Colonic mucosa (tissue), 4 donors: ENCODE measurements at regions not wholly inside any gene's neighbourhood (a gene's known extent, or its start where the extent isn't known, plus 50 kb on each side); places are given as distances from the start of the nearest gene placed in this dataset.

Source experiments
- DNase-seq: peaks from one replicate; pipeline ENCODE4 v3.0.0-alpha.2; 2020
- H3K27ac ChIP-seq: fragments of 200-600 bp; one replicate; pipeline ENCODE4 v1.8.0; 2021
- H3K27me3 ChIP-seq: fragments of 200-600 bp; one replicate; pipeline ENCODE4 v1.8.0; 2021
- H3K36me3 ChIP-seq: fragments of 200-600 bp; one replicate; pipeline ENCODE4 v1.8.0; 2021
- H3K4me1 ChIP-seq: fragments of 200-600 bp; one replicate; pipeline ENCODE4 v1.8.0; 2021; ENCODE audit warnings: mild to moderate bottlenecking
- H3K4me3 ChIP-seq: fragments of 200-600 bp; one replicate; pipeline ENCODE4 v1.8.0; 2021
- H3K9ac ChIP-seq, 2 donors: one replicate each; pipeline ENCODE4 v1.7.0; 2013; ENCODE audit warnings: control low read depth in 2 of 2, low read depth in 2 of 2, low read length in 2 of 2
- H3K9me3 ChIP-seq: fragments of 200-600 bp; one replicate; pipeline ENCODE4 v1.8.0; 2021
- CTCF ChIP-seq: fragments of 200-600 bp; IDR thresholded peaks from one replicate; pipeline ENCODE4 v1.8.0; 2022; ENCODE audit warnings: antibody characterized with exemption, mild to moderate bottlenecking
- intact Hi-C: fragments of 100-400 bp; cut with DNase I; formaldehyde crosslinking; loops from one replicate; pipeline ENCODE4 v1.14.1; 2022
- donor health status: healthy.
- donor health status: DM: no; HTN: no; CAD: no.
- donor health status: DM: no; HTN: no; CAD: no.

DNA sequence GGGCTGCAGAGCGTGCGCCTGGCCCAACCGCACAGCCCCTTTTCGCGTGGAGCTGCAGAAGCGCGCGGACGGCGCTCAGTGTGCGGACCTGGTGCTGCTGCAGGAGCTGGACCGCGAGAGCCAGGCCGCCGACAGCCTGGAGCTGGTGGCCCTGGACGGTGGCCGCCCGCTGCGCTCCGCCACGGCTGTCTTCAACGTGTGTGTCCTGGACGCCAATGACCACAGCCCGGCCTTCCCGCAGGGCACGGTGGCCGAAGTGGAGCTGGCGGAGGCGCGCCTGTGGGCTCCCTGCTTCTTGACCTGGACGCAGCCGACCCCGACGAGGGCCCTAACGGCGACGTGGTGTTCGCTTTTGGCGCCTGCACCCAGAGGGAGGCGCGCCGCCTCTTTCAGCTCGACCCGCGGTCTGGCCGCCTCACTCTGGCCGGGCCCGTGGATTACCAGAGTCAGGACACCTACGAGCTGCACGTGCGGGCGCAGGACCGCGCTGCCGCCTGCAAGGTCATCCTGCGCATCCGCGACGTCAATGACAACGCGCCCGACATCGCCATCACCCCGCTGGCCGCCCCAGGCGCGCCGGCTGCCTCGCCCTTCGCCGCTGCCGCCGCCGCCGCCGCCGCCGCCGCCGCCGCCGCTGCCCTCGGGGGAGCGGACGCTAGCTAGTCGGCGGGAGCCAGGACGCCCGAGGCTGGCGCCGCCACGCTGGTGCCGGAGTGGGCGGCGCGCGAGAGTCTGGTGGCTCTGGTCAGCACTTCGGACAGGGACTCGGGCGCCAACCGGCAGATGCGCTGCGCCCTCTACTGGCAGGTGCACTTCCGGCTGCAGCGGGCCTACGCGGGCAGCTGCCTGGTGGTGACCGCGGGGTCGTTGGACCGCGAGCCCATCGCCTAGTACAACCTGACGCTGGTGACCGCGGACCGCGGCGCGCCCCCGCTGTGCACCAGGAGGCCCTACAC lies 172.2 kb downstream of the OLFM4 start:
- H3K36me3 ChIP-seq: no peaks in the 10 kb centered on the region
- H3K4me1 ChIP-seq: no peaks in the 10 kb centered on the region
- no peak overlapping the region for H3K9ac ChIP-seq
- H3K4me3 ChIP-seq: no peak overlapping the region
- no peak overlapping the region for H3K27ac ChIP-seq
- DNase-seq: peak; percentile 49
- TF ChIP-seq CTCF: peak; percentile 34
- peaks cover 19% of the 10 kb centered on the region for H3K27me3 ChIP-seq
- intact Hi-C loops: no loop called here
- no peaks in the 10 kb centered on the region for H3K9me3 ChIP-seq

DNA sequence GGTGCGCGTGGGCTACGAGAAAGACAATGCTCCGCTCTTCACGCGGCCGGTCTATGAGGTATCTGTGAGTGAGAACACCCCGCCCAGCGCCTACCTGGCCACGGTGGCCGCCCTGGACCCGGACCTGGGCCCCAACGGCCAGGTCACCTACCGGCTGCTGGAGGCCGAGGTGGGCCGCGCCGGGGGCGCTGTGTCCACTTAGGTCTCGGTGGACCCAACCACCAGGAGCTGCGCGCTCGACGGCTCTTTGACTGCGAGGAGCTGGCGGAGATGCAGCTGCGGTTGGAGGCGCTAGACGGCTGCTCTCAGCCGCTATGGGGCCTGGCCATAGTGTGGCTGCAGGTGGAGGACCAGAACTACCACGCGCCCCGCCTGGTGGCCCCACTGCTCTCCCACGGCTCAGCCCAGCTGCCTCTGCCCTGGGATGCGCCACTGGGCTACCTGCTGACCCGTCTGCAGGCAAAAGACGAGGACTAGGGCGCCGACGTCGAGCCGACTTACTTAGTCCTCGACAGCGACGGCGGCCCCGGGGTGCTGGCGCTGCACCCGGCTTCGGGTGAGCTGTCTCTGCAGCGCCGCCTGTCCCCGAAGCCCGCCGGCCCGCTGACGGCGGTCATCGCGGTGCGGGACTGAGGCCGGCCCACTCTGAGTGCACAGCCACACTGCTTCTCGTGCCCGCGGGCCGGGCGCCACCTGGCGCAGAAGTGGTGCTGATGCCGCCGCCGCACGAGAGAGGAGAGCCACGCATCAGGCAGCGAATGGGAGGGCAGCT lies 173.0 kb downstream of the OLFM4 start:
- Histone ChIP-seq H3K27me3 (peaks cover 19% of the 10 kb centered on the region), H3K4me1 (no peaks in the 10 kb centered on the region), H3K9ac (no peak overlapping the region), H3K9me3 (no peaks in the 10 kb centered on the region), H3K27ac (no peak overlapping the region), H3K36me3 (no peaks in the 10 kb centered on the region), H3K4me3 (no peak overlapping the region)
- DNase-seq: peak; percentile 19
- TF ChIP-seq CTCF: no peak
- intact Hi-C loops: no loop called here

DNA sequence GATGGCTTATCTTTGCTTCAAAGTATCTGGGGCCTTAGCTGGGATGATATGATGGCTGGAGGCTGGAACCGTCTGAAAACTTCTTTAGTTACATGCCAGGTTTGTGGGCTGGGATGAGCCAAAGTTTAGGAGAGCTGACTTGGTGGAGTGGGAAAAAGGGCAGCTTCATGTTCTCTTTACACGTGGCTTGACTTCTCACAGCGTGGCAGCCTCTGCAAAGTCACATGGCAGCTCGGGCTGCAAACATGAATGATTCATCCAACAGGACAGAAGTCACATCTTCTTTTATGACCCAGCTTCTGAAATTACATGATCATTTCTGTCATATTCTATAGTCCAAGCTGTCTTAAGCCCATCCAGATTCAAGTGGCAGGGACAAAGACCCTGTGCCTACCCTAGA lies 176.0 kb downstream of the OLFM4 start:
- no peaks in the 10 kb centered on the region for H3K36me3 ChIP-seq
- no peaks in the 10 kb centered on the region for H3K4me1 ChIP-seq
- H3K9ac ChIP-seq: no peak overlapping the region
- DNase-seq: no peak
- no peak overlapping the region for H3K4me3 ChIP-seq
- H3K9me3 ChIP-seq: no peaks in the 10 kb centered on the region
- no peak for TF ChIP-seq CTCF
- H3K27me3 ChIP-seq: peaks cover 19% of the 10 kb centered on the region
- intact Hi-C loops: no loop called here
- H3K27ac ChIP-seq: no peak overlapping the region

DNA sequence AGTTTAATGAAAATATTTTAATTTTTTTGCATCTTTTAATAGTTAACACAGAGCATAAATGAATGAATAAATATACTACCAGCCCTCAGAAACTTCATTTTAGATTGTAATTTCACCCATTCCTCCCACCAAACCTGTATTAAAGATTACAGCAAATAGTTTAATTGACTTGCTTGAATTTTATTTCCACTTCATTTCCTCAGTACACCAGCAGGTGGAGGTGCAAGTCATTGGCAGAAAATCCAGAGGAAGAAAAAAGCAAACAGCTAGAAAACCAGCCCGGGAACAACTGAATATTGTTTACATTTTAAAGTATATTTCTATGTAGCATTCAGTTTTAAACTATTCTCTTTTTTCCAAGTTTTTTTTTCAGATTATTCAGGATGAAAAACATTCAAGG lies 177.8 kb downstream of the OLFM4 start:
- H3K27me3 ChIP-seq: peaks cover 11% of the 10 kb centered on the region
- no peaks in the 10 kb centered on the region for H3K4me1 ChIP-seq
- no peak overlapping the region for H3K4me3 ChIP-seq
- no peaks in the 10 kb centered on the region for H3K36me3 ChIP-seq
- intact Hi-C loops: no loop called here
- H3K9ac ChIP-seq: no peak overlapping the region
- H3K9me3 ChIP-seq: no peaks in the 10 kb centered on the region
- H3K27ac ChIP-seq: no peak overlapping the region
- TF ChIP-seq CTCF: peak; percentile 24
- no peak for DNase-seq

GRCh38 chr13:53207556-53207955 lies 178.9 kb downstream of the OLFM4 start:
- Histone ChIP-seq H3K36me3 (no peaks in the 10 kb centered on the region), H3K4me3 (no peak overlapping the region), H3K27me3 (peaks cover 4% of the 10 kb centered on the region), H3K9me3 (no peaks in the 10 kb centered on the region), H3K4me1 (no peaks in the 10 kb centered on the region), H3K9ac (no peak overlapping the region), H3K27ac (no peak overlapping the region)
- TF ChIP-seq CTCF: no peak
- DNase-seq: no peak
- intact Hi-C loops: no loop called here
